ENCODE measurements at regions not wholly inside any gene's neighbourhood (a gene's known extent, or its start where the extent isn't known, plus 50 kb on each side); places are given as distances from the start of the nearest gene placed in this dataset.

GRCh38 chr18:8948011-8948410 is 154.5 kb upstream of the NDUFV2 start:
- no peak for DNase-seq (ENCODE audit: extremely low spot score in 2 of 2)
- no peak overlapping the region for H3K4me3 ChIP-seq
- no peaks in the 10 kb centered on the region for H3K9me3 ChIP-seq
- H3K27ac ChIP-seq: no peak overlapping the region
- peaks cover 16% of the 10 kb centered on the region for H3K4me1 ChIP-seq
- intact Hi-C loops (cut with DNase I): no loop called here
- no peaks in the 10 kb centered on the region for H3K36me3 ChIP-seq
- no peaks in the 10 kb centered on the region for H3K27me3 ChIP-seq
- TF ChIP-seq POLR2A (IDR thresholded peaks at IDR 0.05): no peak
- TF ChIP-seq POLR2AphosphoS5 (IDR thresholded peaks at IDR 0.05; ENCODE audit: insufficient read depth in 1 of 2, low read depth in 1 of 2): no peak
- no peak for TF ChIP-seq CTCF (IDR thresholded peaks at IDR 0.05)

- intact Hi-C loops (cut with DNase I): no loop called here
- Histone ChIP-seq H3K27me3 (no peaks in the 10 kb centered on the region), H3K4me3 (no peak overlapping the region), H3K9me3 (no peaks in the 10 kb centered on the region), H3K4me1 (peaks cover 16% of the 10 kb centered on the region), H3K36me3 (no peaks in the 10 kb centered on the region), H3K27ac (no peak overlapping the region)
- no peak for DNase-seq (ENCODE audit: extremely low spot score in 2 of 2)
- TF ChIP-seq CTCF (IDR thresholded peaks at IDR 0.05) (no peak), POLR2AphosphoS5 (IDR thresholded peaks at IDR 0.05; ENCODE audit: insufficient read depth in 1 of 2, low read depth in 1 of 2) (peak in 1 of 2 donors; percentile 50), POLR2A (IDR thresholded peaks at IDR 0.05) (no peak)
Observed at GRCh38 chr18:8948471-8949149, 153.9 kb upstream of the NDUFV2 start.

- H3K4me3 ChIP-seq: no peak overlapping the region
- DNase-seq (ENCODE audit: extremely low spot score in 2 of 2): no peak
- no peak overlapping the region for H3K27ac ChIP-seq
- no peaks in the 10 kb centered on the region for H3K36me3 ChIP-seq
- H3K27me3 ChIP-seq: no peaks in the 10 kb centered on the region
- peaks cover 16% of the 10 kb centered on the region for H3K4me1 ChIP-seq
- TF ChIP-seq POLR2A (IDR thresholded peaks at IDR 0.05) (no peak), POLR2AphosphoS5 (IDR thresholded peaks at IDR 0.05; ENCODE audit: insufficient read depth in 1 of 2, low read depth in 1 of 2) (no peak), CTCF (IDR thresholded peaks at IDR 0.05) (no peak)
- H3K9me3 ChIP-seq: no peaks in the 10 kb centered on the region
- intact Hi-C loops (cut with DNase I): no loop called here
Observed at GRCh38 chr18:8949206-8949605, 153.3 kb upstream of the NDUFV2 start.

- H3K4me1 ChIP-seq: peaks cover 16% of the 10 kb centered on the region
- DNase-seq (ENCODE audit: extremely low spot score in 2 of 2): no peak
- intact Hi-C loops (cut with DNase I): no loop called here
- H3K4me3 ChIP-seq: no peak overlapping the region
- no peak overlapping the region for H3K27ac ChIP-seq
- no peaks in the 10 kb centered on the region for H3K36me3 ChIP-seq
- no peak for TF ChIP-seq POLR2A (IDR thresholded peaks at IDR 0.05)
- TF ChIP-seq CTCF (IDR thresholded peaks at IDR 0.05): no peak
- no peak for TF ChIP-seq POLR2AphosphoS5 (IDR thresholded peaks at IDR 0.05; ENCODE audit: insufficient read depth in 1 of 2, low read depth in 1 of 2)
- H3K27me3 ChIP-seq: no peaks in the 10 kb centered on the region
- H3K9me3 ChIP-seq: no peaks in the 10 kb centered on the region
Observed at GRCh38 chr18:8951491-8951890, 151.0 kb upstream of the NDUFV2 start.

GRCh38 chr18:8952174-8952573 is 150.3 kb upstream of the NDUFV2 start:
- Histone ChIP-seq H3K36me3 (no peaks in the 10 kb centered on the region), H3K9me3 (no peaks in the 10 kb centered on the region), H3K4me1 (peaks cover 16% of the 10 kb centered on the region), H3K27ac (no peak overlapping the region), H3K27me3 (no peaks in the 10 kb centered on the region), H3K4me3 (no peak overlapping the region)
- DNase-seq (ENCODE audit: extremely low spot score in 2 of 2): no peak
- TF ChIP-seq CTCF (IDR thresholded peaks at IDR 0.05): no peak
- TF ChIP-seq POLR2AphosphoS5 (IDR thresholded peaks at IDR 0.05; ENCODE audit: insufficient read depth in 1 of 2, low read depth in 1 of 2): no peak
- TF ChIP-seq POLR2A (IDR thresholded peaks at IDR 0.05): no peak
- intact Hi-C loops (cut with DNase I): no loop called here
